IMR-90 (cell line): ENCODE measurements at regions not wholly inside any gene's neighbourhood (a gene's known extent, or its start where the extent isn't known, plus 50 kb on each side); places are given as distances from the start of the nearest gene placed in this dataset.
A peak's percentile ranks its signal among the peaks of the same experiment; 100 is the strongest.

Experiments
- ATAC-seq: fragments of 200-7000 bp; cut with Tn5 transposase; 2 replicates; pipeline ENCODE4 v1.9.1; 2020; ENCODE audit warnings: low read depth, mild to moderate bottlenecking, moderate library complexity
- BruUV-seq: library from RNA; stranded (reverse); fragments of 400-500 nt; replicated peaks from 2 replicates; lab custom pipeline; 2021; lab: Mats Ljungman, UMichigan
- CTCF ChIA-PET: fragments of 300-600 bp; formaldehyde crosslinking; extraction: SDS; loops from one replicate; lab custom pipeline; 2021; ENCODE audit warnings: antibody characterized with exemption; lab: Yijun Ruan, JAX
- POLR2A ChIA-PET: fragments of 300-600 bp; sonication (Branson Sonifier 250); formaldehyde crosslinking; loops from one replicate; lab custom pipeline; 2022; ENCODE audit warnings: antibody characterized with exemption; ENCODE audit not compliant: unreplicated experiment; lab: Charles Lee
- DNase-seq: peaks from one replicate; pipeline ENCODE4 v3.0.0; 2013
- H2AFZ ChIP-seq: replicated peaks from 2 replicates; pipeline ENCODE3; 2013; ENCODE audit warnings: low read length, mild to moderate bottlenecking; ENCODE audit not compliant: poor library complexity
- H2AK5ac ChIP-seq: 2 replicates; pipeline ENCODE4 v1.6.1; 2013; ENCODE audit warnings: low read depth, low read length, inconsistent platforms
- H2AK9ac ChIP-seq: replicated peaks from 2 replicates; pipeline ENCODE3; 2013; ENCODE audit warnings: mild to moderate bottlenecking, low read depth, low read length, moderate library complexity; ENCODE audit not compliant: poor library complexity
- H2BK120ac ChIP-seq: 2 replicates; pipeline ENCODE4 v1.6.1; 2013; ENCODE audit warnings: low read depth, low read length, inconsistent platforms
- H2BK15ac ChIP-seq: 3 replicates; pipeline ENCODE4 v1.6.1; 2013; ENCODE audit warnings: low read depth, low read length, inconsistent platforms
- H2BK20ac ChIP-seq: 2 replicates; pipeline ENCODE4 v1.6.1; 2013; ENCODE audit warnings: low read depth, mild to moderate bottlenecking, inconsistent platforms, low read length, moderate library complexity
- H2BK5ac ChIP-seq: 2 replicates; pipeline ENCODE4 v1.6.1; 2013; ENCODE audit warnings: mild to moderate bottlenecking, low read depth, low read length, inconsistent platforms; ENCODE audit not compliant: poor library complexity, severe bottlenecking
- H3K14ac ChIP-seq: replicated peaks from 2 replicates; pipeline ENCODE4 v1.6.1; 2013; ENCODE audit warnings: low read depth, low read length, inconsistent platforms
- H3K18ac ChIP-seq: 2 replicates; pipeline ENCODE4 v1.6.1; 2013; ENCODE audit warnings: low read depth, low read length, control low read depth
- H3K23ac ChIP-seq: 2 replicates; pipeline ENCODE4 v1.6.1; 2013; ENCODE audit warnings: low read depth, low read length, inconsistent platforms
- H3K27ac ChIP-seq: 2 replicates; pipeline ENCODE4 v1.5.1; 2013; ENCODE audit warnings: mild to moderate bottlenecking, control low read depth, low read length; ENCODE audit not compliant: insufficient read depth
- H3K27me3 ChIP-seq: 2 replicates; pipeline ENCODE4 v1.6.1; 2013; ENCODE audit warnings: low read length; ENCODE audit not compliant: control insufficient read depth, insufficient read depth
- H3K36me3 ChIP-seq: 2 replicates; pipeline ENCODE4 v1.6.1; 2013; ENCODE audit warnings: low read length, mixed read lengths; ENCODE audit not compliant: control insufficient read depth, insufficient read depth
- H3K4ac ChIP-seq: 2 replicates; pipeline ENCODE4 v1.6.1; 2013; ENCODE audit warnings: low read depth, low read length, inconsistent platforms
- H3K4me1 ChIP-seq: 2 replicates; pipeline ENCODE4 v1.6.1; 2013; ENCODE audit warnings: low read length, mixed read lengths; ENCODE audit not compliant: control insufficient read depth, insufficient read depth
- H3K4me2 ChIP-seq: 2 replicates; pipeline ENCODE4 v1.6.1; 2013; ENCODE audit warnings: low read depth, mild to moderate bottlenecking, control low read depth, low read length, moderate library complexity
- H3K4me3 ChIP-seq: 2 replicates; pipeline ENCODE4 v1.5.1; 2013; ENCODE audit warnings: low read depth, mild to moderate bottlenecking, control low read depth, low read length, moderate library complexity; ENCODE audit not compliant: insufficient read depth
- H3K56ac ChIP-seq: 2 replicates; pipeline ENCODE4 v1.6.1; 2013; ENCODE audit warnings: low read length, inconsistent platforms; ENCODE audit not compliant: insufficient read depth; ENCODE audit errors: extremely low read depth
- H3K79me1 ChIP-seq, 2 experiments: 2 replicates each; pipeline ENCODE4 v1.6.1; 2013; ENCODE audit warnings: low read length in 2 of 2, inconsistent platforms in 1 of 2, low read depth in 1 of 2
- H3K9ac ChIP-seq: 2 replicates; pipeline ENCODE4 v1.6.1; 2013; ENCODE audit warnings: low read depth, low read length, control low read depth
- H3K9me1 ChIP-seq: 2 replicates; pipeline ENCODE4 v1.6.1; 2013; ENCODE audit warnings: low read length, inconsistent platforms; ENCODE audit not compliant: insufficient read depth
- H3K9me3 ChIP-seq: 2 replicates; pipeline ENCODE4 v1.6.1; 2013; ENCODE audit warnings: low read length; ENCODE audit not compliant: control insufficient read depth, insufficient read depth
- H4K20me1 ChIP-seq: 2 replicates; pipeline ENCODE4 v1.6.1; 2013; ENCODE audit warnings: low read length, inconsistent platforms; ENCODE audit not compliant: insufficient read depth
- H4K5ac ChIP-seq: 2 replicates; pipeline ENCODE4 v1.6.1; 2013; ENCODE audit warnings: mild to moderate bottlenecking, low read depth, low read length, control low read depth
- H4K8ac ChIP-seq, 2 experiments: 2 replicates each; pipeline ENCODE4 v1.6.1; 2013; ENCODE audit warnings: low read depth in 2 of 2, low read length in 2 of 2, control low read depth in 1 of 2, inconsistent platforms in 1 of 2
- H4K91ac ChIP-seq: 2 replicates; pipeline ENCODE4 v1.6.1; 2013; ENCODE audit warnings: low read depth, low read length, inconsistent platforms; ENCODE audit not compliant: insufficient read depth
- RAD21 ChIP-seq: IDR thresholded peaks from 2 replicates; pipeline ENCODE4 v1.6.1; 2012; ENCODE audit warnings: low read length, improper control_type of control experiment
- RFX5 ChIP-seq: IDR thresholded peaks from 2 replicates; pipeline ENCODE4 v1.8.0; 2012; ENCODE audit warnings: low read depth, mild to moderate bottlenecking, low read length, moderate library complexity
- SMC3 ChIP-seq: fragments of 150-350 bp; IDR thresholded peaks from 2 replicates; pipeline ENCODE4 v1.6.1; 2016; ENCODE audit warnings: low read depth, mild to moderate bottlenecking, antibody characterized with exemption, low read length, moderate library complexity
- WGBS, 2 experiments: methylation state at CpG; one replicate each; pipeline versions ENCODE4 v1.1.5 to v1.1.7; 2013; ENCODE audit warnings: missing lambda C conversion rate in 2 of 2; ENCODE audit not compliant: insufficient read length in 1 of 2; ENCODE audit errors: extremely low coverage in 2 of 2; 5-methylcytosine and 5-hydroxymethylcytosine counted together
- dilution Hi-C: fragments of 300-500 bp; cut with HindIII; formaldehyde crosslinking; loops from one replicate; pipeline ENCODE4 v1.14.3; 2018; ENCODE audit warnings: low sequenced_read_pairs; ENCODE audit not compliant: unreplicated experiment
- in situ Hi-C: fragments of 300-500 bp; cut with MboI; formaldehyde crosslinking; loops from 3 replicates; pipeline ENCODE4 v1.14.3; 2019; ENCODE audit warnings: low sequenced_read_pairs, inconsistent platforms, mixed read lengths
- intact Hi-C: fragments of 100-400 bp; cut with micrococcal nuclease; formaldehyde crosslinking; loops from 2 replicates; pipeline ENCODE4 v1.10.0; 2022
- TF ChIP-seq, protein P1 (sequence below): fragments of 150-350 bp; IDR thresholded peaks from 2 replicates; pipeline ENCODE4 v1.6.1; 2017; ENCODE audit warnings: mild to moderate bottlenecking, antibody characterized with exemption, low read length, low read depth
- TF ChIP-seq, protein P2 (sequence below): conservative IDR thresholded peaks from 2 replicates; pipeline ENCODE4 v1.5.1; 2012; ENCODE audit warnings: mild to moderate bottlenecking, low read depth, low read length, improper control_type of control experiment

DNA sequence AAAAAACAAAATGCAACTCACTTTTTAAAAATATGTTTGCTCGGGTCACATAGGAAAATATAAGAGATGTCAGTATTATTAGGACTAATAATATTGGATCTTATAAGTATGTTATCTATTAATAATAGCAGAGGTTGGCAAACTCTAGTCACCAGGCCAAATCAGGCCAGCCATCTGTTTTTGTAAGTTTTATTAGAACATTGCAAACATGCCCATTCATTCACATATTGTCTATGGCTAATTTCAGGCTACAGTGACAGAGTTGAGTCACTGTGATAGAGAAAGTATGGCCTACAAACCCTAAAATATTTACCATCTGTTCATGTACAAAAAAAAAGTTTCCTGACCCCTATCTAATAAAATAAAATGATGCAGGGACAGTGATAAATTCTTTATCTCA is 97.7 kb upstream of the CDH6 start:
- Histone ChIP-seq H2BK15ac (no peak overlapping the region; the same call in 2 of the 3 replicates), H2AK5ac (no peak overlapping the region), H3K14ac (0 out of 2 replicates have a peak overlapping the region, but pooled peaks have one; percentile 11), H2AK9ac (no peak overlapping the region), H3K4me3 (no peak overlapping the region), H3K23ac (no peak overlapping the region), H3K4me1 (peaks cover 3% of the 10 kb centered on the region), H4K5ac (no peak overlapping the region), H2BK120ac (peak overlapping the region; percentile 7), H3K36me3 (no peaks in the 10 kb centered on the region), H3K56ac (no peak overlapping the region), H4K91ac (no peak overlapping the region; the same call in 1 of the 2 replicates), H3K4me2 (no peak overlapping the region), H2AFZ (no peak overlapping the region), H3K27me3 (no peaks in the 10 kb centered on the region), H3K4ac (0 out of 2 replicates have a peak overlapping the region, but pooled peaks have one; percentile 10), H4K8ac (no peak overlapping the region; a peak in 2 of 4 replicates), H3K9me1 (no peaks in the 10 kb centered on the region; the same call in 1 of the 2 replicates), H2BK5ac (peak overlapping the region; percentile 98), H4K20me1 (no peaks in the 10 kb centered on the region), H3K18ac (peak overlapping the region; percentile 62; the same call in 1 of the 2 replicates), H3K9me3 (peaks cover 6% of the 10 kb centered on the region), H3K79me1 (no peaks in the 10 kb centered on the region), H2BK20ac (peak overlapping the region; percentile 5; the same call in 1 of the 2 replicates), H3K27ac (peak overlapping the region; percentile 35; the same call in 1 of the 2 replicates), H3K9ac (no peak overlapping the region)
- intact Hi-C loops (no loop called here), dilution Hi-C loops (no loop called here), in situ Hi-C loops (no loop called here)
- no CpG with 5 or more reads among the region's 1 CpG for whole genome bisulfite sequencing, 2 experiments
- POLR2A ChIA-PET = no interaction called here
- TF ChIP-seq, protein P1, sequence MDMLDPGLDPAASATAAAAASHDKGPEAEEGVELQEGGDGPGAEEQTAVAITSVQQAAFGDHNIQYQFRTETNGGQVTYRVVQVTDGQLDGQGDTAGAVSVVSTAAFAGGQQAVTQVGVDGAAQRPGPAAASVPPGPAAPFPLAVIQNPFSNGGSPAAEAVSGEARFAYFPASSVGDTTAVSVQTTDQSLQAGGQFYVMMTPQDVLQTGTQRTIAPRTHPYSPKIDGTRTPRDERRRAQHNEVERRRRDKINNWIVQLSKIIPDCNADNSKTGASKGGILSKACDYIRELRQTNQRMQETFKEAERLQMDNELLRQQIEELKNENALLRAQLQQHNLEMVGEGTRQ = no peak
- TF ChIP-seq RAD21 (no peak), RFX5 (no peak), SMC3 (no peak)
- TF ChIP-seq, protein P2, sequence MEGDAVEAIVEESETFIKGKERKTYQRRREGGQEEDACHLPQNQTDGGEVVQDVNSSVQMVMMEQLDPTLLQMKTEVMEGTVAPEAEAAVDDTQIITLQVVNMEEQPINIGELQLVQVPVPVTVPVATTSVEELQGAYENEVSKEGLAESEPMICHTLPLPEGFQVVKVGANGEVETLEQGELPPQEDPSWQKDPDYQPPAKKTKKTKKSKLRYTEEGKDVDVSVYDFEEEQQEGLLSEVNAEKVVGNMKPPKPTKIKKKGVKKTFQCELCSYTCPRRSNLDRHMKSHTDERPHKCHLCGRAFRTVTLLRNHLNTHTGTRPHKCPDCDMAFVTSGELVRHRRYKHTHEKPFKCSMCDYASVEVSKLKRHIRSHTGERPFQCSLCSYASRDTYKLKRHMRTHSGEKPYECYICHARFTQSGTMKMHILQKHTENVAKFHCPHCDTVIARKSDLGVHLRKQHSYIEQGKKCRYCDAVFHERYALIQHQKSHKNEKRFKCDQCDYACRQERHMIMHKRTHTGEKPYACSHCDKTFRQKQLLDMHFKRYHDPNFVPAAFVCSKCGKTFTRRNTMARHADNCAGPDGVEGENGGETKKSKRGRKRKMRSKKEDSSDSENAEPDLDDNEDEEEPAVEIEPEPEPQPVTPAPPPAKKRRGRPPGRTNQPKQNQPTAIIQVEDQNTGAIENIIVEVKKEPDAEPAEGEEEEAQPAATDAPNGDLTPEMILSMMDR = no peak
- CTCF ChIA-PET = no interaction called here
- BruUV-seq = no TSS peak
- ATAC-seq = no peak
- DNase-seq = peak; percentile 8
